Stimulated activated CD8-positive, alpha-beta memory T cell treated with anti-CD3 and anti-CD28 coated beads, Interleukin-2, amount 100 ng/mL, for 1 hour (primary cell): ENCODE measurements at regions not wholly inside any gene's neighbourhood (a gene's known extent, or its start where the extent isn't known, plus 50 kb on each side); places are given as distances from the start of the nearest gene placed in this dataset.

Source experiments
- DNase-seq, 2 donors: peaks; one replicate each; pipeline ENCODE4 v3.0.0-alpha.2; 2020; ENCODE audit warnings: low read depth in 2 of 2

DNA sequence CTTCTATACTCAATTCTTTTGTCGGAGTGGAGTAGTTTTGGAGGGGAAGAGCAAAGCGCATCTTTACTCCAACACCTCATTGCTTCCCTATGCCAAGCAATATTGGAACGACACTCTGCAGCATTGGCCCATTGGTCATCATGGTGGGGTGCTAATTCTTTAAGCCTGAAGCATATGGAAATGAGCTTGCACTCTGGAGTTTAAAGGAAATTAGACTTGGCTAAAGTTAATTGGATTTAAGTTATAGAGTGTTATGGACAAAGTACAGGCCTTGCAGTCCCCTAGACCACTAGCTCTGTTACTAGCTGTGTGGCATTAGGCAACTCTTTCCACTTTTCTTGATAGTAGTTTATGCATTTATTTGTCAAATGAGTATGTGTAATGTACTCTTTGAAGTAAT lies 568.3 kb upstream of the TENM4 start:
- no peak for DNase-seq

DNA sequence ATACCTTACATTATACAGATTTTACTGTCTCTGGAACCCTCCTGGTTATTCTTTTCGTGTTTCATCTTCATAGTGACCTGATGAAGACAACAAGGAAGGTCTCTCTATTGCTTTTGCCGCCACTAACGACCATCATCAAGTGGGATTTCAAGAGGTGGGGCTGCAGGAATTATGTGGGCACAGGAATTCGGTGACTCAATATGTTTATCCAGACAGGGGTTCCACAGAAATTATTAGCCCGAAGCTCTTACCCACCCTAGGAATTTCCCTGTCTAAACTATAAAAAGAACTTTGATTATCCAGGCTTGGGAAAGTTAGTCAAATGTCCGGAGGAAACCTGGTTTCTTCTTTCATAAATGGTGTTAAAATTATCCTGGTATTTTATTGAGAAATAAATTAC lies 566.8 kb upstream of the TENM4 start:
- DNase-seq: no peak

DNA sequence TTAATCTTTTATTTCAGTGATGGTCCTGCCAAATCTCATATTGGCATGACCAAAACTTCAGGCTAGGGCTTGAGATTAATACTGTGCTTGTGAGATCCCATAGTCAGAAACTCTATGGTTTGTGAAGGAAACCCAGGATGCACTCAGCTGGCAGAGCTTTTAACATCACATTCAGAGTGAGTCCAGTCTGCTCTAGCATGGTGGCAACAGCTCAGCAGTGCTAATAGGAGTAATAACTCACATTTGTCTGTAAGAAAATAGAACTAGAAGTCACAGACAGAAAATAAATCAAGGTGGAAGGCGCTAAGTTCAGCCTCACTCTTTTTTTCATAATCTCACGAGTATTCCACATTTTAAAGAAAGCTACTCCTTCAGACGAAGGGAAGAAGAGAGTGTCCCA lies 549.3 kb upstream of the TENM4 start:
- no peak for DNase-seq

DNA sequence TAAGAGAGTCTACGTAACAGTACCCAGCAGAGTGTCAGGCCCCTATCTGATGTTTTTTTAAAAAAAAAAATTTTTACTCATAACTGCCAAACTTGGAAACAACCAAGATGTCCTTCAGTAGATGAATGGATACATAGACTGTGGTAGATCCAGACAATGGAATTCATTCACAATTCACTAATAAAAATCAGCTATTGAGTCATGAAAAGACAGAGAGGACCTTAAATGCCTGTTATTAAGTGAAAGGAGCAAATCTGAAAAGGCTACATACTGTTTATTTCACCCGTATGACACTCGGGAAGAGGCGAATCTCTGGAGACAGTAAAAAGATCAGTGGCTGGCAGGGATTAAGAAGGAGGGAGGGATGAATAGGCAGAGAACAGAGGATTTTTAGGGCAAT lies 541.4 kb upstream of the TENM4 start:
- DNase-seq: no peak

DNA sequence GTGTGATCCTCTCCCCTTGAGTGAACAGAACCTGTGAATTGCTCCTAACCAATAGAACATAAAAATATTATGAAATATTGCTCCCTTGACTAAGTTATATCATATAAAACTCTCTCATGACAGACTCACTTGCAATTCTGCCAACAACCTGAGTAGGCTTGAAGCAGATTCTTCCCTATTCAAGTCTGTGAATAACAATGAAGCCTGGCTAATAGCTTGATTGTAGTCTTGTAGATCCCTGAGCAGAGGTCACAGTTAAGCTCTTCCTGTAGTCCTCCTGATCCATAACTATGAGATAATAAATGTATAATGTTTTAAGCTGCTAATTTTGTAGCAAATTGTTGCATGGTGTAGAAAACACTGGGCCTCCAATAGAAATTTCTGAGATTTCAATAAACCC lies 540.1 kb upstream of the TENM4 start:
- DNase-seq: no peak

DNA sequence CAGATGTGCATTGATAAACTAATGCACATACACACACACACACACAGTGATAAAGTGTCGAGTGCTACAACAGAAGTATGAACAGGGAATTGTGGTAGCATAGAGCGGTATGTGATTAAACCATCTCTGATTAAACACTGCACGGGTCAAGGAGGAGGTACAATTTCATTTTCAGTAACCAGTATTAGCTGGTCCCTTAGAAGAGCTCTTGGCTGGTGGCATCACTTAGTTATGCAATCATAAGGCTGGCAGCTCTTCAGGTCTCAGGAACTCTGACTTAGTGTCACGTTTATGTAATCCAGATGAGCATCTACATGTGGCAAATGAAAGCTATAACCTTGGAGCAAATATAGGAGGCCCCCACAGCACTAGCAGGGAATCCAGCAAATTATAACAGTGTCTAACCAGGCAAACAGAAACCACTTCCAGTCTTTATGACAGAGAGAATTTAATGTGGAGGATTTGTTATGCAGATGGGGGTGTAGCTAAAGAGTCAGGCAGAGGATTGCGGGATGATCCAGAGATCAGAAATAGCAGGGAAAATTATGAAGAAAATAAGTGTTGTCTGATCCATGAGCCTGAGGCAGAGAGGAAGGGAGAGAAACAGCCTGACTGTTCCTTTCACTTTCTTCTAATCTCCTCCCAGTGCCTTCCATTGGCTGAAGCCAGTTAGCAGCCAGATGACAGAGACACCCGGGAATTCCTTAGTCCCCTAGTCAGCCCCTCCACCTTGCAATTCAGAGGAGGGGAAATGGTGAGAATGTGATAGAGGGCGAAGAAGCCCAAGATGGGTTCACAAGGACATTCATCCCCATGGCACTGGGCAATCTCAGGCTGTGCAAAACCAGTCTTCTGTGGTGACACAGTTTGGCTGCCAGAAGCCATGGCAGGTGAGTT lies 533.1 kb upstream of the TENM4 start:
- DNase-seq: no peak

DNA sequence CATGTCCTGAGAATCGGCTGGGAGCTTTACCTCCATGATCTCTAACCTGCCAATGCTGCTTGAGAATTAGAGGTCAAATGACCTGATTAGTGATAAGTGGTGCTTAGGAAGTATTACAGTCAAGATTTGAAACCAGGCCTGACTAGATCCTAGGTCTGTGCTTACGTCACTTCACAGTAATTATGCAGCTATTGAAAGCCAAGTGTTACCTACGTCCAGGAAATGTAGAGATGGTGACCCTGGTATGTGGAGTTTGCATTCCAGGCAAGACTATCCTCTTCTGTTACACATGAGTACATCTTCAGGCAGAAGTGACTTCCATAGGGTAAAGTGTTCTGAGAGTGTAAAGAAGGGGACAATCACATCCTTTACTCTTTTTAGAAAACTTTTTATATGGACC lies 530.4 kb upstream of the TENM4 start:
- no peak for DNase-seq

DNA sequence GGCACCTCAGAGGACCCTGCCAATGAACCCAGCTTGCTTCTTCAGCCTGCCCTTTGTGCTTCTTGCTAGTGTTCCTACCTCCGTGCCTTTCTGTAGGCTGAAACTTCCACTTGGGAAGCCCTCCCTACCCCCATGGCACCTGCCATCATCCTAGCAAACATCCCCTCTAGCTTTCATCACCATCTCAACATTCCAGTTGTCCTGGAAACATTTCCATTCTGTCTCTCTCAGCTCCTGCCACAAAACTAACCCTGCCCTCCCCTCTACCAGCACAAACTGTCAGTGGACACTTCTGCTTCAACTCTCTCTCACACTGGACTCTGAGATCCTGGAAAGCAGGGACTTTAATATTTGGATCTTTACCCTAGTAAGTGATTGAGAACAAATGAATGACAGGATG lies 525.8 kb upstream of the TENM4 start:
- no peak for DNase-seq

DNA sequence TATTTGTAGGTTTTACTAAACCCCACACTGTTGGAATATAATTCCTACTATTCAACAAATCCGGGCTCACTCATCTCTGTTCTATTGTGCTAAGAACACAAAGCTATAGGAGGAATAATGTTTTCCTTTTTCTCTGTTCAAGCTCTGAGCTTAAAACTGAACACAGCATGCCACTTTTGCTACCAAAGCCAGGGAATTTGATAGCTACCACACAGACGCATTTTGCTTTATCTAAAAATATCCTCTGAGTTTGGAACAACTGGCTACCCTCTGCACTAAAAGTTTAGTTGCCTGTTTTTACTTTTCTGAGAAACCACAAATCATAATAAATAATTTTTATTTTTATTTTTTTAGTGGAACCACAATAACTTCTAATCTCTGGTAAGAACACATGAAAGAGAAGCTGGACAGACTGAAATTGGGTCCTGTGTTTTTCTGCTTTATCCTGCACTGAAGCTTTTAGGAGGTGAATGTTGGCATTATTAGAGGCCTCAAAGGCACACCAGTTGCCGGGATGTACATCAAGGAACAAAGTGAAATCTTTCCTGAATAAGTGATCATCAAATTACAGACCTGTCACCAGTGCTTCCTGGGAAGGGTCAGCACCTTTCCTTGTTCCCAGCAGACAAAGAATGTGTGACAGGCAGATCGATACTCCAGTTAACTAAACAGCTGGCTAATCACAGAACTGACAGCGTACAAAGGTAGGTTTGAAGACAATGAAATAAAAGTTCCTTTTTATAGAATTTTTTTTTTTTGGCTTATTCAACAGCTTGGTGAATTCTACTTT lies 523.2 kb upstream of the TENM4 start:
- no peak for DNase-seq

DNA sequence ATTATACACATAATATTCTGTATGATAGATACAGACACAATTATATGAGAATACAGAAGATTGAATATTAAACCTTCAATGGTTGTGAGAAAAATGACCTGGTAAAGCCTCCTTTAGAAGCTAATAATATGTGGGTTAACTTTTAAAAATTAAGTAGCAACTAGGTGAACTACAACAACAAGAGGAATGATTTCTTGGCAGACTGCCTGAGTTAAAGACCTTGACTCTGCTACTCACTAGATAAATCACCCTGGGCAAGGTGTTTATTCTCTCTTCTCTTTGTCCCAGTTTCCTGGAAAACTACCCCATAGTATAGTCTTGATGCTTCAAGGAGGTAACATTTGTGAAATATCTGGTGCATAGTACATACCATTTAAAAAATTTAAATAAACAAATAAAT lies 519.6 kb upstream of the TENM4 start:
- no peak for DNase-seq

DNA sequence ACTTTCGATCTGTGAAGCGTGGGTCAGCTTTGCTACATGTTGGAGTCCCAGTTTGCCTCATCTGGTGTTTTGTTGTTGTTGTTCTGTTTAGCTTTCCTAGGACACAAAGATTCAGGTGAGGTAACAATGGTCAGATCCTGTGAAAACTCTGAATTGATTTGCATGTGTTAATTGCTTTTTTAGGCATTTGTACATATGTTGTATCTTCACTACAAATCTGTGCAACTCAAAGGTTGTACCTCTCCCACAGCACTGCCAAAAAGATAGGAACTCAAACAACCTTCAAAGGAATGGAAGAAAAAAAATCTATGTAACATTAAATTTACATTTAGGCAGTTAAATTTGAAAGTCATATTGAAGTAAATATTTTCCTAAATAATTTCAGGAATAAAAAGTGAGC lies 518.5 kb upstream of the TENM4 start:
- no peak for DNase-seq

DNA sequence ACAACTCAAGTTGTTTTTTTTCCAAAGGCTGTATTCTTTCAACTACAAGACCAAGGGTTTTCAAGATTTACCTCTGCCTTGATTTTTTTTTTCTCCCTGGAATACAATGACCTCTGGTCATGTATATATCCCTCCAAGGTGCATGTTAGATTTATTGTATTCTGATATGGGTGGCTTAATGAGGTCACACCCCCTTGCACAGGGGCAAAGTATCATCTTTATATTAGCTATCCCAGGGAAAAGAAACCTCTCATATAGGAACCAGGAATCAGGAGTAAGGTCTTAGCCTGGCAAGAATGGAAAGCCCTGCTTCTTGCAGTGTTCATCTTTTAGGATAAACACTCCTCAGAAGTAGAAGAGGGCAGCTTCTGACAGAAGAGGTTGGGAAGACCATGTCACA lies 516.9 kb upstream of the TENM4 start:
- no peak for DNase-seq

DNA sequence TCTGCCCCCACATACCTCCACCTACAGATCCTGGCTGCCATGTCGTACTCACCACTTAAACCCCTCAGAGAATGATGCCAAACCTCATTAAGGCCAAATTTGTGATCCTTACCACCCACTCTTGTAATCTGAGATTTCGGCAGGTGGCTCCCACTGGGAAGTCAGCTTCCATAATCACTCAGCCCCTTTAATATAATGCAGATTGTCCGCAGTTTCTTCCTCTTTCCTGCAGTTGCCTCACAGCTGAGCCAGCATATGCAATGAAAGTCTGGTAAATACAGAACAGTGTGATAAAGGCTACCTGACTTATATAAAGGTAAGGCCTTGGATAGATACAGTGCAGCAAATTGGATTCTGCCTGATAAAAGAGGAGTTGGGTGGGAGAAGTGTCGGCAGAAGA lies 515.2 kb upstream of the TENM4 start:
- no peak for DNase-seq

DNA sequence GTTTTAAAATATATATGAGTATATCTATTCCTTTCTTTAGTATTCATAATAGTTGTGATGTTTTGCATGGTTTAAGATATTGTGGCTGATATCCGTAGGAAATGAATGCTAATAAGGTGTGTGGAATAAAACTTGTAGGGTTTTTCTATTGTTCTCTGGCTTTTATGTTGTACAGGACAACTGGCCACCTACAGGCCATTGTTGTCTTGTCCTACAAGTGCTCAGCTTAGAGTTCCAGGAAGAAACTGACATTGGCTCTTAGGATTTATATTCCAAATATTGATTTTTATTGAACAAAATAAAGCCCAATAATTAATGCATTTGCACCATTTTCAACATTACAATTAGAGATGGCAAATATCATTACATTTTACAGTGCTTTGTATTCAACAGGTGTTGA lies 512.8 kb upstream of the TENM4 start:
- no peak for DNase-seq

DNA sequence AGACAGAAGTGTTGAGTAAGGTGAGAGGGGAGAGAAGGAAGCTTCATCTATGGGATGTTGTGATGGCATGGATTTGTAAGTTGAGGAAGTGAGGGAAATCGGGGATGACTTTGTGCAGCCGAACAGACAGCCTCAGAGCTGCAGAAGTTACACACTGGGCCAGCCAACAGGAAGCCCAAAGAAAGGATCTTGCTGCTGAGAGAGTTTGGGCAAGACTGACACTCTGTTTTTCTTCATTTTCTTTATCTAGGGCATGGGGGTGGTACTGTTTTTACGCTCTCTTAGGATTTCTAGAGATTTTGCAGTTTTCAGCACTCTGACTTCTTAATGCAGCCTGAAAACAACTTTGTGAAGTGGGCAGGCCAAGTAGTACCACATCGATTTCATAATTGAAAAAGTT lies 509.9 kb upstream of the TENM4 start:
- no peak for DNase-seq

DNA sequence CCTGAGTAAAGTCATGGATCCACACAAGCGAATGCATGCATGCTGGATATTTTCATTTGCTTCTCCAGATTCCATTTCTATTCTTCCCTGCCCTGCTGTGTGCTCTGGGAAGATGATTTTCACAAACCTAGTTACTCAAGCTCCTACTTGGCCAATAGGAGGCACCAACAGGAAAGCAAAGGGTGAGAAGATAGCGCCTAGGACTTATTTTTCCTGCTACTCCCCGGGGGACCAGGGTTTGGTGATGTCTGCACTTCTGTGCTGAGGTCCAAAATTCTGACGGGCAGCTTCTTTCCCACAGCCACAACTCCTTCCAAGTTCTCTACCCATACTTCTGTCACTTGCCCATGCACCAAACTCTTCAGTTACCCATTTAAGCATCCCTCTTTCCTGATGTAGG lies 509.3 kb upstream of the TENM4 start:
- DNase-seq: no peak

DNA sequence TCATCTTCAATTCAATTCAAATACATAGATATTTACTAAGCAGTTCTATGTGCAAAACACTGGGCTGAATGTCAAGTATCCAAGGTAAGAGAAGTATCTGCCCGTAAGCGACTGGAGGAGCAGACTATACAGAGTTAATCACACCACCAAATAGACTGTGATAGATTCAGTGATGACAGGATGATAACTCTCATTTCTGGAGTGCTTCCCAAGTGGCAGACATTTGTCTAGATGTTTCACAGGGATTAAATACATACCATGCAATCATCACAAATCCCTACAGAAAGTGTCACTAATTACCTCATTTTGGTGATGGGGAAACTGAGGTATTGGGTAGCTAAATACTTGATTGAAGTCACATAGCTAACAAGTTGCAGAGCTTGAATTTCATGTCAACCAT lies 508.7 kb upstream of the TENM4 start:
- no peak for DNase-seq

DNA sequence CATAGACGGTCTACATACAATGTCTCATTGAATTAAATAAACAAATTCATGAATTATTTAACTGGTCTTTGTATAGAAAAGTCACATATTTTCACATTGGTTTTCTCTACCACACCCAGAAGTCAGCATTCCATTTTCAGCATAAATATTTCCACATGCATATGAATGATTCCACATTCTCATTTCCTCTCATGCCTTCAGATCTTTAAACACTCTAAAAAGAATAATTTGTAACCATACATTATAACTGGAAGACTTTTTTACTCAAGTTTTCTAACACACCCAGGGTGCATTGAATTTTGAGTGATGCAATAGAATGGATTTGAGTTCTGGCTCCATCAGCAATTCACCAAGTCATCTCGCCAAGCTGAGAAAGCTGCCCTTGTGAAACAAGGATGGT lies 501.8 kb upstream of the TENM4 start:
- no peak for DNase-seq

DNA sequence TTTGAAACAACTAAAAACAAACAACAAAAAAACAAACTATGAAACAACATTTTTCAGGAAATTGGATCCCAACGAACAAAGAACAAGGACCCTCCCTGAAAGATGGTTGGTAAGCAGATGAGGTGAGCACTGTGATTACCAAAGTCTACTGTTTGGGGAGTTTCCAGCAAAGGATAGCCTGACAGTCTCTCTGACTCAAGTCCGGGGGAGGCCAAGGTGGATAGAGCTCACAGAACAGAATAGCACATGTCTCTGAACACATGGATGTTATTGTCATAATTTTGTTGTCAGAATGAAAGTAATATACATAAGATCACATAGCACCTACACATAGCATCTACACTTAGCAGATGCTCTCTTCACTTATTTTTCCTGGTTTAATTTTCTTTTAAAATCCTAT lies 501.3 kb upstream of the TENM4 start:
- DNase-seq: no peak

DNA sequence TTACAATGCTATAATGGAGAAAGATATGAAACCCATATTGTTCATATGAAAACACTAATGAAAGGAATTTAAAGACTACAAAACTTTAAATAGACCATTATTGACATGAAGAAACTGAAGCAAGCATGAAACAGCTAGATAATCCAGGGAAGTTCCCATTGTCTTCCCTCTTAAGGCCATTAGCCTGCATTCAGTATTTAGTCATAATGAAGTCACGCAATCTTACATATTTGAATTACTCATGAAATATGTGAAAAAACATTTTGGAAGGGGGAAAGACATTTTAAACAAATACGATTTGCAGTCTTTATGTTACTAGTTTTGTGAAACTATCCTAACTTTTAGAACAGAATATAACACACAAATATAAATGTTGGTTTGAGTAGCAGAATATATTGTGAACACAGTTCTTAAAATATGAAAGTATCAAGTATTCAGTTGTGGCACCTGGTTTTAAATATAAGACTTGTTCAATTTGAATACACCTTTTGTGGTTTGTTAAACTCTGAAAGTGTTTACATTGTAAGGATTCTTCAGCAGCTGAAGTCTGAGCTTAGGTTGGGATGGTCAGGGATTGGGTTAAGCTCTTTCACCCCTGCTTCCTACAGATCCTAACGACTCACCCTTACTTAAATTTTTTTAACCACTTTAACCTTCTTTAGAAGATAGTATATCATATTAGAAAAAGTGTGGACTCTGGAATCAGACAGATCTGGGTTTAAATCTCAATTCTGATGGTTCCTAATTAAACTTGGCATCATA lies 500.3 kb upstream of the TENM4 start:
- no peak for DNase-seq

DNA sequence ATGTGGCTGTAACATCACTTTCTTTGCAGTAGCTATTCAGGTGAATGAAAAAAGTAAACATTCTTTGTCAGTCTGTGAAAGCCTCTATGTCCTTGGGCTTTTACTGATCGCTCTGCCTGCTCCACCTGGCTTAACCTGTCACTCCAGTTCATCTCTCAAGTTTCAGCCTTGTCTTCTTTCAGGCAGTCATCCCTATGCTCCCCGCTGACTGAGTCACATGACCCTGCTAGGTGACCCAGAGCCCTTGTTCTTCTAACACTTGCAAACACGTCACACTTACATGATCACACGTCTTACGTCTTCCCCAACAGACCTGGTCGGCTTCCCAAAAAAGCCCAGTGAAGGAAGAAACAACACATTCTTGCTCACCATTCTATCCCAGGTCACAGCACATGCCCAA lies 499.3 kb upstream of the TENM4 start:
- DNase-seq: no peak

DNA sequence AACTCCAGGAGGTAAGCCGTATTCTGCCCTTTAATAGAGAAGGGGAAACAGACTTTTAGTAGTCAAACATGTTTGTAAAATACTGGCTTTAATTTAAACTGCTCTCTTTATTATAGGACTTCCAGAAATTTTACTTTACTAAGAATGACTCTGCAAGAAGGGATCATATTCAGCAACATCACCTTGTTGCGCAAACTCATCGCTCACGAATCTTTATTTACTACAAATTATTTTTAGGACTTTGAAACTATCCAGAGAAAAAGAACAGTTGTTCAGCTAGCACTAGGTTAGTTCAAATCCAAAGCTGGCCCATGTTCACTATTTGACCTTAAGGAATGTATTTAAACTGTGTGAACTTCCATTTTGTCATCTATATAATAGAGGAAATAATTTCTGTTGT lies 498.3 kb upstream of the TENM4 start:
- no peak for DNase-seq
